ENCODE measurements at regions not wholly inside any gene's neighbourhood (a gene's known extent, or its start where the extent isn't known, plus 50 kb on each side); places are given as distances from the start of the nearest gene placed in this dataset.

DNA sequence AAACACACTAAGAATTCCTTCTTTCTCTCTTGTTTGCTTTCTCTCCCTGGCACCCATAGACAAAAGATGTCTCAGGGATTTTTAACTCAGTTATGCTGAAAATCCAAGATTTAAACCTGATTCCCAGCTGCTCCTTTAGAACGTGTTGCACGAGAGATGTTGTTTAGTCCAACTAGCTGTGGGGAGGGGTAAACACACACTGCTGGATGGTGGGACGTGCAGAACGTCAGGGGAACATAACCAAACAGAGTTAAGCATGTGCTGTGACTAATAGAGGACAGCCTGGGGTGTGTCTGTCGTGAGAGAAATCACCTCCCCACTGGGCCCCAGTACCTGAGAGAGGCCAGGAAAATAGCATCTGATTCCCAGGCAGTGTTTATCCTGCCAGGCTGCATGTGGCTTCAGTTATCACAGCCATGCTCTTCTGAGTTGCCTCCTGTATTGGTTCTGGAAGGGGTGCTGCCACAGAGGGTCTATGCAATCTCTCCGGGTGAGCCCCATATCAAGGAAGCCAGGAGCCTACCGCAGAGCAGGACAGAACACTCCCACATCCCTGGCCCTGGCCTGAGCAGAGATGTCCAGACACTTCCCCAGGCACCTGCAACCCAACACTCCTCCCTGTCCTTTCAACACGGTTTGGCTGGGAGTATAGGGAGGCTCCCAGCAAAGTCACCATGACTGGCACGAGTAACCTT is 112.7 kb upstream of the EGLN3 start (continued):
- TF ChIP-seq ZBTB4 (CRISPR knock-in tag; IDR thresholded peaks at IDR 0.05; ENCODE audit: borderline replicate concordance) (no peak), NCOA5 (CRISPR knock-in tag; IDR thresholded peaks at IDR 0.05) (no peak), ZNF747 (CRISPR knock-in tag; IDR thresholded peaks at IDR 0.05; ENCODE audit: borderline replicate concordance) (0 out of 2 replicates have a peak, but pooled peaks have one; percentile 65), ATM (IDR thresholded peaks at IDR 0.05; ENCODE audit: borderline replicate concordance) (no peak), RAD21 (CRISPR knock-in tag; IDR thresholded peaks at IDR 0.05) (no peak), ZNF7 (CRISPR knock-in tag; IDR thresholded peaks at IDR 0.05) (0 out of 2 replicates have a peak, but pooled peaks have one; percentile 17), ZNF225 (CRISPR knock-in tag; IDR thresholded peaks at IDR 0.05) (no peak), ZXDC (CRISPR knock-in tag; IDR thresholded peaks at IDR 0.05) (no peak), NRL (CRISPR knock-in tag; IDR thresholded peaks at IDR 0.05; ENCODE audit: borderline replicate concordance) (peak; percentile 82; the same call in 1 of the 2 replicates), MAF1 (CRISPR knock-in tag; IDR thresholded peaks at IDR 0.05; ENCODE audit: borderline replicate concordance) (no peak), HHEX (CRISPR knock-in tag; IDR thresholded peaks at IDR 0.05) (no peak), MTF2 (CRISPR knock-in tag; IDR thresholded peaks at IDR 0.05; ENCODE audit: borderline replicate concordance) (no peak), IRF9 (CRISPR knock-in tag; IDR thresholded peaks at IDR 0.05; ENCODE audit: borderline replicate concordance) (peak; percentile 89; the same call in 1 of the 2 replicates), ZBTB34 (CRISPR knock-in tag; IDR thresholded peaks at IDR 0.05) (no peak), XRCC5 (optimal IDR thresholded peaks at IDR 0.05; ENCODE audit: low read length) (no peak), RAD51 (IDR thresholded peaks at IDR 0.05; ENCODE audit: borderline replicate concordance) (no peak), ZNF367 (CRISPR knock-in tag; IDR thresholded peaks at IDR 0.05; ENCODE audit: borderline replicate concordance) (no peak), ZFP36L2 (CRISPR knock-in tag; IDR thresholded peaks at IDR 0.05) (no peak), BHLHE40 (IDR thresholded peaks at IDR 0.05; ENCODE audit: low read length) (no peak; the same call in 1 of the 2 replicates)
- TF ChIP-seq, protein P1, sequence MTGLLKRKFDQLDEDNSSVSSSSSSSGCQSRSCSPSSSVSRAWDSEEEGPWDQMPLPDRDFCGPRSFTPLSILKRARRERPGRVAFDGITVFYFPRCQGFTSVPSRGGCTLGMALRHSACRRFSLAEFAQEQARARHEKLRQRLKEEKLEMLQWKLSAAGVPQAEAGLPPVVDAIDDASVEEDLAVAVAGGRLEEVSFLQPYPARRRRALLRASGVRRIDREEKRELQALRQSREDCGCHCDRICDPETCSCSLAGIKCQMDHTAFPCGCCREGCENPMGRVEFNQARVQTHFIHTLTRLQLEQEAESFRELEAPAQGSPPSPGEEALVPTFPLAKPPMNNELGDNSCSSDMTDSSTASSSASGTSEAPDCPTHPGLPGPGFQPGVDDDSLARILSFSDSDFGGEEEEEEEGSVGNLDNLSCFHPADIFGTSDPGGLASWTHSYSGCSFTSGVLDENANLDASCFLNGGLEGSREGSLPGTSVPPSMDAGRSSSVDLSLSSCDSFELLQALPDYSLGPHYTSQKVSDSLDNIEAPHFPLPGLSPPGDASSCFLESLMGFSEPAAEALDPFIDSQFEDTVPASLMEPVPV (CRISPR knock-in tag; IDR thresholded peaks at IDR 0.05): 0 out of 2 replicates have a peak, but pooled peaks have one; percentile 64

All from HepG2 (cell line).